IPS DF 4.7 (cell line): ENCODE measurements at regions not wholly inside any gene's neighbourhood (a gene's known extent, or its start where the extent isn't known, plus 50 kb on each side); places are given as distances from the start of the nearest gene placed in this dataset.
"Not testable (repeated sequence)": the region's sequence is repeated elsewhere in the genome, so short reads cannot be mapped to it uniquely, and the experiment has no call there.

Source experiments
- DNase-seq: peaks from one replicate; pipeline ENCODE4 v3.0.0-alpha.2; 2013; ENCODE audit warnings: low spot score; ENCODE audit errors: extremely low read depth

- no peak for DNase-seq
These were observed 175.9 kb upstream of the SNX2 start for GRCh38 chr5:122599000-122599399.

- DNase-seq, result no peak
These were observed 174.0 kb upstream of the SNX2 start for GRCh38 chr5:122600924-122601323.

DNA sequence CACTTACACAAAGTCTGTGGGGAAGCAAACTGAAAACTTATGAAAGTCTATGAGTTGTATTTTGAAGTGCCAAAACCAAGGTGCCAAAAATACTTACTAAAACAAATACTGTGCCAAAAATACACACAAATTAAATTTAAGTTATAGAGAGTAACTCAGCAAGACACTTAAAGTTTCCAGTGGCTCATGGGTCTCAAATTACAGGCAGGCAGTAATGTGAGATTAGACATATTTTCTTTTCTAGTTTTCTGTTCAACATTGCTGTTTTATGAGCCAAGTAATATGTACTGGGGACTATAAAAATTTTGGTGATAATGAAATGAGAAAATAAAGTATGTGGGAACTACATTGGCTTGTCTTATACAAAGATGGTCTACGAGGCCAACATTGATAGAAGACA, 172.2 kb upstream of the SNX2 start:
- DNase-seq, result no peak

DNA sequence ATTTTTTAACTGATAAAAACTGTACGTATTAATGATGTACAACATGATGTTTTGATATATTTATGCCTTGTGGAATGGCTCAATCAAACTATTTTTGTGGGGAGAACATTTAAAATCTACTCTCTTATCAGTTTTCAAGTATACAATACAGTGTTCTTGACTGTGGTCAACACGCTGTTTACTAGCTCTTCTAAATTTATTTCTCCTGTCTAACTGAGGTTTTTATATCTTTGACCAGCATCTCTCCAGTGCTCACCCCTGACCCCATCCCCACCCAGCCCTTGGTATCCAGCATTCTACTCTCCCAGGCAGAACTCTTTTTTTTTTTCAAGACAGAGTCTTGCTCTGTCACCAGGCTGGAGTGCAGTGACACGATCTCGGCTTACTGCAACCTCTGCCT, 169.6 kb upstream of the SNX2 start:
- no peak for DNase-seq

- DNase-seq, result no peak
These were observed 167.1 kb upstream of the SNX2 start for GRCh38 chr5:122607818-122608217.

DNA sequence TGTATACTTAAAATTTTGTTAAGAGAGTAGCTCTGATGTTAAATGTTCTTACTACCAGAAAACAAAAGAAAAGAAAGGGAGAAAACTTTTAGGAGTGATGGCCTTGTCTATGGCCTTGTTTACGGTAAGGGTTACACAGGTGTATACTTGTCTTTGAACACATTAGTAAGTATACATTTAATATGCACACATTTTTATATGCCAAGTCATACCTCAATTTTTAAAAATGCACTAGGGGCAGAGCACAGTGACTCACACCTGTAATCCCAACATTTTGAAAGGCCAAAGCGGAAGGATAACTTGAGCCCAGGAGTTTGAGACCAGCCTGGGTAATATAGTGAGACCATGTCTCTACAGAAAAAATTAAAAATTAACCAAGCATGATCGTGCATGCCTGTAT, 166.7 kb upstream of the SNX2 start:
- no peak for DNase-seq

- DNase-seq, result no peak
These were observed 163.5 kb upstream of the SNX2 start for GRCh38 chr5:122611406-122611805.

DNA sequence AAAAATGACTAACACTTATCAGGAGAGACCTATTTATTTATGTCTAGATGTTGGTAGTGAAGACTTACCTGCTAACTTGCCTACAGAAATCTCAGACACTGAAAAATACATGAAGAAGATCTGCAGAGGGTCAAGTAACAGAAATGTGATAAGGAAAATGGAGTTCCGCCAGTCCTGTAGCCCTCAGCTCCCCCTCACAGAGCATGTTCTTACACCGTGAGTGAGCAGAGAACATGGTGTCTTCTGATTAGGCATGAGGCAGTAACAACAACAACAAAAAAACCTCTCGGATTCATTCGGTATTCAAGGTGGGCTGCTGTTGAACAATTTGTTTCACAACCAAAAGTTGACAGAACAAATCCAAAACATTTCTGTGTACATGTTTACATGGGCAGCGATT, 162.0 kb upstream of the SNX2 start:
- no peak for DNase-seq

DNA sequence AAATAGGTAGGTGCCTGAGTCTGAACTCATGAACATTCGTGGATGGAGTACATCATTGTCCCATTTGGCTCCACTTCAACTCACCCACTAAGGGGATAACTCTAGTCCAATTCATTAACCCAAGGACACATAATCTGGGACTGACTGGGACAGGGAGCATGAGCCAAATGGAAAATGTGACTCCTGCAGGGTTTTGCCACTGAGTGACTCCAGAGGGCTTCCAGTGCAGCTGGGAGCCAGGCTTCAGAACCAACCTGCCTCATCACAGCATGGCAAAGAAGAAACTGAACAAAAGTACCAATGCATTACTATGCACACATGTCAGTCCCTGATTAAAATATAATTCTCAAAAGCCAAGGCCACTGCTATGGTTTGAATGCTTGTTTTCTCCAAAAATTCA, 159.7 kb upstream of the SNX2 start:
- no peak for DNase-seq

GRCh38 chr5:122615832-122616231, 159.0 kb upstream of the SNX2 start:
- no peak for DNase-seq

- DNase-seq, result not testable (repeated sequence)
These were observed 156.8 kb upstream of the SNX2 start for GRCh38 chr5:122618046-122618445.

GRCh38 chr5:122620768-122621167, 154.1 kb upstream of the SNX2 start:
- not testable (repeated sequence) for DNase-seq

GRCh38 chr5:122628714-122629113, 146.2 kb upstream of the SNX2 start:
- DNase-seq, result not testable (repeated sequence)

- DNase-seq, result no peak
These were observed 145.7 kb upstream of the SNX2 start for GRCh38 chr5:122629121-122629677.

- DNase-seq, result no peak
These were observed 136.3 kb upstream of the SNX2 start for GRCh38 chr5:122638581-122638980.

- DNase-seq, result no peak
These were observed 135.8 kb upstream of the SNX2 start for GRCh38 chr5:122639033-122639432.

DNA sequence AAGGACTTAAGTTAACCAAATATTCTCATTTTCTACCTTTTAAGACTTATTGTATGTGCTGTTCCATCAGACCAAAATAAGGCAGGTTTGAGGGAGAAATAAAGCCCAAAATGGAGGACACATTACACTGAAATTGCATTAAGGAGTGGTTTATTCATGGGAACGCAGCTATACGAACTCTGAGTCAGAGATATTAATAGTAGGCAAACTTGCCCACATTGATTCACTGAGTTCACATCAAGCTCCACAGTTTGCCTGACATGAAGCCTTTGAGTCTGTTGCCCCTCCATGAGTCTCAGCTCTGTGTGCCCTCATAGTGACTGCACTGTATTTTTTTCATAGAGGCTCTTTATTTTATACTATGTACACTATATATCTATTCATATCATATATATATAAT, 135.0 kb upstream of the SNX2 start:
- DNase-seq, result no peak

- DNase-seq, result no peak
These were observed 125.8 kb upstream of the SNX2 start for GRCh38 chr5:122649080-122649479.

DNA sequence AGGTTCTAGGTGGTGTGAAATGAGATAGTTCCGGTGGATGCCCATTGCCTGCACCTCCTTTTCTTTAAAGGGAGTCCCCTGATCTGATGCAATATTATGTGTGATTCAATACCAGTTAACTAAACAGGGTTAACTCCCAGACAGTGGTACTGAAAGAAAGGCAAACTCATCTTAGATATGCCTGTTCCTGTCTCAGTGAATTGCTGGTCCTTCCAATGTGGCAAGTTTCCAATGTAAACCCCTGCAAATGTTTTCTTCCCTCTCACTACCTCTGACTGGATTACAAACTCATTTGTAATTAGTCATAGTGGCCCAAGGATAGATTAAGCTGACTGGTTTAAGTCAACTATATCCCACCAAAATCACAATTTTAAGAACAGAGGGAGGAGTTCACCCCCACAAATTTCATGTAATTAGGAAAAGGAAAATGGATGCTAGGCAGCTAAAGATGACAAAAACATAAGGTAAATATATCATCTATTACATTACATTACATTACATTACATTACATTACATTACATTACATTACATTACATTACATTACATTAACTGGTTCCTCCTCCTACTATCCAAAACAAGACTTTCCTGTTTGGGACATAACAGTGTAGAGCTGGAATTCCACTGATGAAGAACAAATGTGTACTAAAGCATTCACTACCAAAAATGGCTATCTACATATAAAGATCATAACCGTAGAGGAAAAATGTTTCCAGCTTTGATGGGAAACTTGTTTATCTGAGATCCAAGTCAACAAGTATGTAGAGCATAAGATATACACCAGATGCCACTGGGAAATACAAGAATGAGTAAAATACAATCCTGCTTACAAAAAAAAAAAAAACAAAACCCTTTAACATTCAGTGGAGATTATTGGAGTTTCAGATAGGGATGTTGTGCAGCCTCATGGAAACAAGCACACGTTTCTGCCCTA, 121.5 kb upstream of the SNX2 start:
- DNase-seq, result no peak

DNA sequence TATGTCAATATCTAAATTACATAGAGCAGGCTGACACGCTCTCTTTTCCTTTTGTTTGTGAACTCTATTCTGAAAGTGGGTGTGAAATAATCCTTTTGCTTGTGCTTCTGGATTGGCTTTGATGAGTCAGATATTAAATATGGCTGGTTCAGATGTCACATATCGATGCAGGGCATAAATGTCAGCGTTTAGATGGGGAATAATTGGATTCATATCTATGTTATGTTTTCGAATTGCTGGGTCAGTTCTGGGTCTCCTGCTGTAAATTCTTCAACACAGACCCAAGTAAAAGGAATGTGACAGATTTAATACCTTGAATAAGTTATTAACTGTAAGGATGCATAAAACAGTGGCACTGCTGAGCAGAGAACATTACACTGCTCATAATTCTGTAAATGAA, 118.7 kb upstream of the SNX2 start:
- no peak for DNase-seq

- DNase-seq, result no peak
These were observed 118.3 kb upstream of the SNX2 start for GRCh38 chr5:122656577-122656976.

DNA sequence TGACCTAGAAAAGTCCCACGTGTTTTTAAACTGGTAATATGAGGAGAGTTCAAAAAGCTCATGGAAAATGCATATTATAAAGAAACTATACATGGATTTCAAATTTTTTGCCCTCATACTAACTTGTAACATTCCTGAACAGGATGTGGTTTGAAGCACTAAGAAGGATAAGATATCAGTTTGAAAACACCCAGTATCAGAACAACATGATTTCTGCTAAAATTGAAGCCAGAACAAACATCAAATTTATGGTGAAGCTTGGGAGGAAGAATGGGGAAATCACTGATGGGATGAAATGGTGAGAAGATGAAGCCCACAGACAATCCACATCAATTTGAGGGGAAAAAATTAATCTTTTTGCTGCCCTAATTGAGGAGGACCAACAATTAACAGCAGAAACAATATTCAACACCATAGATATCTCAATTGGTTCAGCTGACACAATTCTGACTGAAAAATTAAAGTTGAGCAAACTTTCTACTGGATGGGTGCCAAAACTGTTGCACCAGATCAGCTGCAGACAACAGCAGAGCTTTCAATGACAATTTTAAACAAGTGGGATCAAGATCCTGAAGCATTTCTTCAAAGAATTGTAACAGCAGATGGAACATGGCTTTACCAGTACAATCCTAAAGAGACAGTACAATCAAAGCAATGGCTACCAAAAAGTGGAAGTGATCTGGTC, 113.2 kb upstream of the SNX2 start:
- DNase-seq, result no peak
